ENCODE measurements at regions not wholly inside any gene's neighbourhood (a gene's known extent, or its start where the extent isn't known, plus 50 kb on each side); places are given as distances from the start of the nearest gene placed in this dataset.
A peak's percentile ranks its signal among the peaks of the same experiment; 100 is the strongest.

DNA sequence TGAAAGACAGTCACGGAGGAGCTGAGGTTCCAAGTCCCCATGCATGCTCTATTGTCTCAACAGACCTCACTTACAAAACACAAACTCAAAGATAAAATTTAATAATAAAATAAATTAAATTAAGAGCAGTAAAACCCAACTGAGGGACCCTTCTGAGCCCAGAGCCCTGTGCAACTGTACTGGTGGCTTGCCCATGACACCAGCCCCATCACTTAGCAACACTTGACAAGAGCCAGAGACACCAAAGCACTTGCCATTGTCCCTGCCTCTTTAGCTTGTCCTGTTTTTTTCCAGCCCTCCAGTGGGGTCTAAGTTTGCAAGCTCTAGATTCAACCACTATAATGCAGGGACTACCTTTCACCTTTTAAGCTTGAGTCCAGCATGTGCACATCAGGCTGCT, 117.9 kb downstream of the JCAD start:
- no peaks in the 10 kb centered on the region for H3K27me3 ChIP-seq (ENCODE audit: control insufficient read depth, insufficient read depth, low read length)
- H3K4me3 ChIP-seq (ENCODE audit: low read depth, low read length): no peak overlapping the region
- FAIRE-seq (no peak), DNase-seq (ENCODE audit: low read depth) (no peak)
- TF ChIP-seq, protein P1, sequence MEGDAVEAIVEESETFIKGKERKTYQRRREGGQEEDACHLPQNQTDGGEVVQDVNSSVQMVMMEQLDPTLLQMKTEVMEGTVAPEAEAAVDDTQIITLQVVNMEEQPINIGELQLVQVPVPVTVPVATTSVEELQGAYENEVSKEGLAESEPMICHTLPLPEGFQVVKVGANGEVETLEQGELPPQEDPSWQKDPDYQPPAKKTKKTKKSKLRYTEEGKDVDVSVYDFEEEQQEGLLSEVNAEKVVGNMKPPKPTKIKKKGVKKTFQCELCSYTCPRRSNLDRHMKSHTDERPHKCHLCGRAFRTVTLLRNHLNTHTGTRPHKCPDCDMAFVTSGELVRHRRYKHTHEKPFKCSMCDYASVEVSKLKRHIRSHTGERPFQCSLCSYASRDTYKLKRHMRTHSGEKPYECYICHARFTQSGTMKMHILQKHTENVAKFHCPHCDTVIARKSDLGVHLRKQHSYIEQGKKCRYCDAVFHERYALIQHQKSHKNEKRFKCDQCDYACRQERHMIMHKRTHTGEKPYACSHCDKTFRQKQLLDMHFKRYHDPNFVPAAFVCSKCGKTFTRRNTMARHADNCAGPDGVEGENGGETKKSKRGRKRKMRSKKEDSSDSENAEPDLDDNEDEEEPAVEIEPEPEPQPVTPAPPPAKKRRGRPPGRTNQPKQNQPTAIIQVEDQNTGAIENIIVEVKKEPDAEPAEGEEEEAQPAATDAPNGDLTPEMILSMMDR (IDR thresholded peaks at IDR 0.05; ENCODE audit: insufficient read depth, low read length, severe bottlenecking): no peak
- H3K36me3 ChIP-seq (ENCODE audit: control insufficient read depth, insufficient read depth, low read length): no peaks in the 10 kb centered on the region

DNA sequence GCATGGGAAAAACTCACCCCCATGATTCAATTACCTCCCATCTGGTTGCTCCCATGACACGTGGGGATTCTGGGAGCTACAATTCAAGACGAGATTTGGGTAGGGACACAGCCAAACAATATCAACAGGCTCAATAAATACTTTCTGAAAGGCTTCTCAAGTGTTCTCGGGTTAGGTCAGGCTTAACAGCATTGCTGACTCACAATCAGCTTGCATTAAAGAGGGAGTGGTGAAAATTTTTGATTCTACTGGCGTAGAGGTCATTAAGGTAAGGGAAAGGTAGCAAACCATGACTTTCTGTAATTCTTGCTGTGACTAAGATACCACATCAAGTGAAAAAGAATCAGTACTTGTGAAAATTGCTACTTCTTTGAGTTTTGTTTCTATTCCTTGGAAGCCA, 126.4 kb downstream of the JCAD start:
- Histone ChIP-seq H3K27me3 (ENCODE audit: control insufficient read depth, insufficient read depth, low read length) (no peaks in the 10 kb centered on the region), H3K4me3 (ENCODE audit: low read depth, low read length) (no peak overlapping the region), H3K36me3 (ENCODE audit: control insufficient read depth, insufficient read depth, low read length) (no peaks in the 10 kb centered on the region)
- DNase-seq (ENCODE audit: low read depth) (peak; percentile 25), FAIRE-seq (no peak)
- TF ChIP-seq, protein P1 (IDR thresholded peaks at IDR 0.05; ENCODE audit: insufficient read depth, low read length, severe bottlenecking): no peak

DNA sequence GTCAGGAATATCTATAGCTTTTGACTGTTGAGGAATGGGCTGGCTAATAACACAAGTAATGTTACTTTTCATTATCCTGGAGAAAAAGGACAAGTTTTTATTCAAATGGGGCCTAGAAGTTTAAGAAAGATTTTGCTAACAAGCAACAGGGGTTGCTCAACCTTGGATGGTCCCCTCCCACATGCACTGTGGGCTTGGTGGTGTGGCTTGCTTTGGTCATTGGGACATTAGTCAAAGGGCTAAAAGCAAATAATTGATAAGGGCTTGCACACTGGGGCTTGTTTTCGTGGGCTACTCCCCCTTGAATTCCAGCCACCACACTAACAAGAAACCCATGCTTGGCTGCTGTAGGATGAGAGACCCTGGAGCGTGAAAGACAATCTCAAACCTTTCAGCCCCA, 127.6 kb downstream of the JCAD start:
- TF ChIP-seq, protein P1 (IDR thresholded peaks at IDR 0.05; ENCODE audit: insufficient read depth, low read length, severe bottlenecking): no peak
- no peaks in the 10 kb centered on the region for H3K27me3 ChIP-seq (ENCODE audit: control insufficient read depth, insufficient read depth, low read length)
- H3K36me3 ChIP-seq (ENCODE audit: control insufficient read depth, insufficient read depth, low read length): no peaks in the 10 kb centered on the region
- H3K4me3 ChIP-seq (ENCODE audit: low read depth, low read length): no peak overlapping the region
- FAIRE-seq: no peak
- no peak for DNase-seq (ENCODE audit: low read depth)

DNA sequence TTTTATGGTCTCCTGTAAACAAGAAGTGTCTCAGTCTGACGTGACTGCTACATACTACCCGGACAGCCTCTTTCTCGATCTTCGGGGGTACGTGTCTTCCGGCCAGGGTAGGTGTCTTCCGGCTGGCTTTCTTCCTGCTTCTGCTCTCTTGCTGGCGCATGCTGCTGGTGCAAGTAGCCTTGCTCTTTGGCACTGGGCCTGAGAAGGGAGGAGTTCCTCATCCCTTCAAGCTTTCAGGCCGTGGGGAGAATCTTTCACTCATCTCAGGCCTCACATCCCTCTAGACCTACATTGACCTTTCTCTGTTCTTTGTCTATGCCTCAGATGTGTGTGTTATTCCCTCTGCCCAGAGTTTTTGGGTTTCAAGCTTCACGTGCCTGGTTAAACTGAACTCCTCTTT, 130.4 kb downstream of the JCAD start:
- H3K27me3 ChIP-seq (ENCODE audit: control insufficient read depth, insufficient read depth, low read length): no peaks in the 10 kb centered on the region
- H3K36me3 ChIP-seq (ENCODE audit: control insufficient read depth, insufficient read depth, low read length): no peaks in the 10 kb centered on the region
- no peak for DNase-seq (ENCODE audit: low read depth)
- FAIRE-seq: no peak
- no peak overlapping the region for H3K4me3 ChIP-seq (ENCODE audit: low read depth, low read length)
- TF ChIP-seq, protein P1 (IDR thresholded peaks at IDR 0.05; ENCODE audit: insufficient read depth, low read length, severe bottlenecking): no peak

DNA sequence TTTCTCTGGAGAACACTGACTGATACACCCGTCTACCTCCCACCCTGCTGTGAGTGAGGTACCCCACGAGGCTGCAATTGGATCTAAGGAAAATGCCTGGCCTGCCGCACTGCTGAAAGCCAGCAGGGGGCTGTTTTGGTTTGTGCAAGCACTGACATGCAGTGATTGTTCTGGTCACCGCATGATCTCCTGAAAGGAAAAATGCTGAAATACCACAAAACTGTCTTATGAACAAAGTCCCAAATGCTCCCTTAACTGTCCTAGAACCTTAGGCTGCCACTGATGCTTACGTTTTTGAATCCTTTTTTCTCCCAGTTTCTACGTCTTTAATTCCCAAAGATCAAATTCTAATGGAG, 132.7 kb downstream of the JCAD start:
- H3K4me3 ChIP-seq (ENCODE audit: low read depth, low read length): no peak overlapping the region
- TF ChIP-seq, protein P1 (IDR thresholded peaks at IDR 0.05; ENCODE audit: insufficient read depth, low read length, severe bottlenecking): peak; percentile 83
- no peaks in the 10 kb centered on the region for H3K27me3 ChIP-seq (ENCODE audit: control insufficient read depth, insufficient read depth, low read length)
- H3K36me3 ChIP-seq (ENCODE audit: control insufficient read depth, insufficient read depth, low read length): no peaks in the 10 kb centered on the region
- no peak for FAIRE-seq
- peak; percentile 61 for DNase-seq (ENCODE audit: low read depth)
